Transverse colon (tissue), 4 donors: ENCODE measurements at regions not wholly inside any gene's neighbourhood (a gene's known extent, or its start where the extent isn't known, plus 50 kb on each side); places are given as distances from the start of the nearest gene placed in this dataset.

ENCODE experiments used
- DNase-seq: peaks from one replicate; pipeline ENCODE4 v3.0.0-alpha.2; 2019
- H3K27ac ChIP-seq, 4 donors: fragments of 200-600 bp; sonication (generic); 2 replicates each; pipeline ENCODE4 v1.5.1; 2016 to 2018; ENCODE audit warnings: inconsistent platforms in 4 of 4
- H3K27me3 ChIP-seq: fragments of 200-600 bp; sonication (generic); 2 replicates; pipeline ENCODE4 v1.5.1; 2017; ENCODE audit warnings: inconsistent platforms
- H3K36me3 ChIP-seq, 4 donors: fragments of 200-600 bp; sonication (generic); 2 replicates each; pipeline ENCODE4 v1.5.1; 2017 to 2019; ENCODE audit warnings: inconsistent platforms in 4 of 4
- H3K4me1 ChIP-seq, 4 donors: fragments of 200-600 bp; sonication (generic); 2 replicates each; pipeline ENCODE4 v1.5.1; 2017 to 2020; ENCODE audit warnings: inconsistent platforms in 4 of 4
- H3K4me3 ChIP-seq, 4 donors: fragments of 200-600 bp; sonication (generic); 1 replicate in 1 of 4; 2 replicates in 3 of 4; pipeline versions ENCODE4 v1.5.1 to v1.6.1; 2017 to 2019; ENCODE audit warnings: inconsistent platforms in 4 of 4
- H3K9me3 ChIP-seq, 2 donors: fragments of 200-600 bp; sonication (generic); 2 replicates each; pipeline ENCODE4 v1.5.1; 2017 to 2019; ENCODE audit warnings: inconsistent platforms in 2 of 2
- EP300 ChIP-seq: sonication (generic); formaldehyde crosslinking; IDR thresholded peaks from one replicate; pipeline ENCODE4 v1.6.1; 2017; ENCODE audit warnings: antibody characterized with exemption, low read depth
- POLR2A ChIP-seq: fragments of 450-650 bp; IDR thresholded peaks from one replicate; pipeline ENCODE4 v1.6.1; 2016; ENCODE audit warnings: antibody characterized with exemption, mild to moderate bottlenecking, moderate library complexity
- POLR2AphosphoS5 ChIP-seq, 3 donors: sonication (generic); formaldehyde crosslinking; IDR thresholded peaks; one replicate each; pipeline ENCODE4 v1.6.1; 2016; ENCODE audit warnings: antibody characterized with exemption in 3 of 3
- WGBS, 2 donors: methylation state at CpG; one replicate each; pipeline ENCODE4 v1.1.5; 2018; ENCODE audit warnings: low coverage in 1 of 2; 5-methylcytosine and 5-hydroxymethylcytosine counted together
- in situ Hi-C, 4 donors: fragments of 200-750 bp; cut with MboI; loops; one replicate each; pipeline versions ENCODE4 v1.15.0 to v1.15.1; 2017; ENCODE audit warnings: low sequenced_read_pairs in 3 of 4, low pct_ligation_motif_present in 1 of 4, low pct_unique_long_range_greater_than_20kb in 1 of 4
- intact Hi-C: fragments of 100-400 bp; cut with DNase I; formaldehyde crosslinking; loops from one replicate; pipeline ENCODE4 v1.15.1; 2023; ENCODE audit warnings: low total_unique reads
- TF ChIP-seq, protein P1 (sequence below), 5 experiments: fragments of 200-600 bp in 3 of 5; fragments of 450-650 bp in 2 of 5; sonication (generic) in 3 of 5; IDR thresholded peaks; 1 replicate in 2 of 5; 2 replicates in 3 of 5; pipeline ENCODE4 v1.5.1; 2016 to 2017; ENCODE audit warnings: antibody characterized with exemption in 5 of 5, inconsistent platforms in 3 of 5, mild to moderate bottlenecking in 2 of 5, moderate library complexity in 1 of 5

DNA sequence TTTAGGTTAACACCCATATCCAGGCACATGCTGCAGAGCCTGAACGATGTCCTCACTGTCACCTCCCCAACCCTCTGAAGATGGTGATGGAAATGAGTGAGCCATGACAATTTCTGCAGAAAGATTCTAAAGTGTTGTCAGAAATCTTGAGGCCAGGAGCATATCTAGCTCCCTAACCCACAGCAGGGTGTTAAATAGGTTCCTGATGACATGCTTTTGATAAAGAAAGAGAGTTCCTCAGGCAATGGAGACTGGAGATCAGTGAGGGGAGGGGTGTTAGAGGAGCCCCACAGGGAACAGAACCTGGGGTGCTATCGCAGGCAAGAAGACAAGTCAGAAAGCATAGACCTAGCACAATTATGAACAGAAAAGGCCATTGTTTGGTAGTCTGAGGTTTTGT is 95.7 kb downstream of the ENC1 start:
- no peak for DNase-seq
- H3K27ac ChIP-seq: no peak overlapping the region
- no peaks in the 10 kb centered on the region for H3K27me3 ChIP-seq
- intact Hi-C loops (no loop called here), in situ Hi-C loops (no loop called here)
- TF ChIP-seq POLR2A (no peak), EP300 (no peak), POLR2AphosphoS5 (IDR thresholded peaks at IDR 0.05) (no peak)
- no peaks in the 10 kb centered on the region for H3K36me3 ChIP-seq
- H3K4me3 ChIP-seq: no peak overlapping the region
- H3K9me3 ChIP-seq: no peaks in the 10 kb centered on the region
- whole genome bisulfite sequencing, 2 donors: 94 to 100% methylated on average over 1 to 2 of the region's 2 CpGs
- H3K4me1 ChIP-seq: peaks cover 0 to 29% (median 8%) of the 10 kb centered on the region in 4 donors

DNA sequence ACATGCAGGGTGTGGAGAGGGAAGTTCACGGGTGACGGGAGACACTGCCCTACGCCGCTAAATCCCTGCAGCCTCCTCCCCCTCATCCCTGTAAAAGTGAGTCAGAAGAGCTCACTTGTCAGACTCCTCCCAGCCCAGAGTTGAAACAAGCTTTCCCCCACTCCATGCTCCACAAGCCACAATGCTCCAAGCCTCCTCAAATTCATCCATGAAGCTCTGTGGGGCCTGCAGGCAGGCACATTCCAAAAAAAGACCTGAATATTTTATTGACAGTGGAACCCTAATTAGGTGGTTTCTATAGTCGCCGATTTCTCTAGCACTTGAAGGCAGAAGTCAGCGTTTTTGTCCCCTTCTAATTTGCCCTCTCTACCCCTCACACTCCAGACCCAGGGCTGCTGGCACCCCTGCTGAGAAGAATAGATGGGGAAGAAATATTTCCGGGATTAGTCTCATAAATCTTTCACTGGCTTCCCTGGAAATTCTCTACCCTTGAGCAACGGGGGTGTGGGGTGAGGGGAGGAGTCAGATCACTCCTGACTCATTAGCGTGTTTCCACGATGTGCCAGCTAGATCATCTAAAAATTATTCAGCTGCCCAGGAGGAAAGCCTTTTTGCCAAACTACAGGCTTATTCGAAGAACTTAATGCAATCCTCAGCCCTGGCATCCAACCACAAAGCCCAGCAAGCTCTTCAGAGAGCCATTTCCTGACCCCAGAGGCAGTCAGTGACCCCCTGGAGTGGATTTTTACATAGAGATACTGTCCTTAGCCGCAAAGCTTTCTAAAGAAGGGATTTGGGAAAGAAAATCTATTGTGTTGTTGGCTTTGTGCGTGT is 97.1 kb downstream of the ENC1 start:
- no peaks in the 10 kb centered on the region for H3K36me3 ChIP-seq
- WGBS, 2 donors: 38 to 50% methylated on average over 10 to 14 of the region's 14 CpGs
- peak overlapping the region in 2 of 4 donors; percentile 28 to 36 for H3K27ac ChIP-seq
- peaks cover 0 to 29% (median 8%) of the 10 kb centered on the region in 4 donors for H3K4me1 ChIP-seq
- in situ Hi-C loops: no loop called here
- H3K9me3 ChIP-seq: no peaks in the 10 kb centered on the region
- H3K4me3 ChIP-seq: no peak overlapping the region
- intact Hi-C loops: no loop called here
- TF ChIP-seq EP300: no peak
- TF ChIP-seq POLR2AphosphoS5 (IDR thresholded peaks at IDR 0.05): peak in 1 of 3 donors; percentile 6
- DNase-seq: no peak
- no peaks in the 10 kb centered on the region for H3K27me3 ChIP-seq

DNA sequence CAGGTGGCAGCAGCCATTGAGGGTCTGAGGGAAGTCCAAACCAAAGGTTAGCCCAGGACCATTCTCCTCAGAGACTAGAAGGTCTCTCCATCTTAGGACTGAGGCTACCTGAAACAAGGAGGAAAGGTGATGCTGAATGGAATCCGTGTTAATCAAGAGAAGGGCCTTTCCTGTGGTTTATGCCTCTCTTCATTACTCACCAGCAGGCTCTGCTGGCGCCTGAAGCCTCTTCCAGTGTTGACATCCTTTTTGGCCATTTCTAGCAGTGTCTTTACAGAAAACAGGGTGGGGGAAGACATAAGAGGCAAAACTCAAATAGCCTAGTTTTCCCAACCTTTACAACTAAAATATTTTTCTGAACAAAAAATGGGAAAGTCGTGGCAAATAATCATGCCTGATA is 98.0 kb downstream of the ENC1 start:
- Histone ChIP-seq H3K36me3 (no peaks in the 10 kb centered on the region), H3K27me3 (no peaks in the 10 kb centered on the region), H3K4me1 (peaks cover 0 to 33% (median 8%) of the 10 kb centered on the region in 4 donors), H3K4me3 (no peak overlapping the region), H3K27ac (no peak overlapping the region), H3K9me3 (no peaks in the 10 kb centered on the region)
- 73 to 100% methylated on average over 3 of the region's 3 CpGs for WGBS, 2 donors
- intact Hi-C loops: no loop called here
- TF ChIP-seq, protein P1, sequence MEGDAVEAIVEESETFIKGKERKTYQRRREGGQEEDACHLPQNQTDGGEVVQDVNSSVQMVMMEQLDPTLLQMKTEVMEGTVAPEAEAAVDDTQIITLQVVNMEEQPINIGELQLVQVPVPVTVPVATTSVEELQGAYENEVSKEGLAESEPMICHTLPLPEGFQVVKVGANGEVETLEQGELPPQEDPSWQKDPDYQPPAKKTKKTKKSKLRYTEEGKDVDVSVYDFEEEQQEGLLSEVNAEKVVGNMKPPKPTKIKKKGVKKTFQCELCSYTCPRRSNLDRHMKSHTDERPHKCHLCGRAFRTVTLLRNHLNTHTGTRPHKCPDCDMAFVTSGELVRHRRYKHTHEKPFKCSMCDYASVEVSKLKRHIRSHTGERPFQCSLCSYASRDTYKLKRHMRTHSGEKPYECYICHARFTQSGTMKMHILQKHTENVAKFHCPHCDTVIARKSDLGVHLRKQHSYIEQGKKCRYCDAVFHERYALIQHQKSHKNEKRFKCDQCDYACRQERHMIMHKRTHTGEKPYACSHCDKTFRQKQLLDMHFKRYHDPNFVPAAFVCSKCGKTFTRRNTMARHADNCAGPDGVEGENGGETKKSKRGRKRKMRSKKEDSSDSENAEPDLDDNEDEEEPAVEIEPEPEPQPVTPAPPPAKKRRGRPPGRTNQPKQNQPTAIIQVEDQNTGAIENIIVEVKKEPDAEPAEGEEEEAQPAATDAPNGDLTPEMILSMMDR (IDR thresholded peaks at IDR 0.05): no peak
- no peak for TF ChIP-seq EP300
- TF ChIP-seq POLR2A: no peak
- no peak for TF ChIP-seq POLR2AphosphoS5 (IDR thresholded peaks at IDR 0.05)
- in situ Hi-C loops: no loop called here
- DNase-seq: no peak

DNA sequence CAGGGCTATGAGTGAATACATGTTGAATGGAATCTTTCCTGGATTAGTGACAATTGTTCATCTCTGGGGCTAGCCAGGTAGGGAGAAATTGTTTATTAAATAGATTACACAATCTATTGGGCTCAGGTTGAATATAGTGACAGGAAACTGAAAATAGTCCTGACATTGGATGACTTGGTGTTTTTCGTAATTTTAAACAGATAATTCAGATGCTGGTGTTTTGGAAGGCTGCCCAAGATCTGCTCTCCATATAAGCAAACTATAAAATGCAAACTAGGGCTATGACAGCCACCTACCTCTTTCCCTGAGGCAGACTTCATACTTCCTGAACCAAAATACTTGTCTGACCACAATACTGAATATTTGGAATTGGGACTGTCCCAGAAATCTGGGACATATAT is 99.1 kb downstream of the ENC1 start:
- Histone ChIP-seq H3K27ac (no peak overlapping the region), H3K36me3 (no peaks in the 10 kb centered on the region), H3K27me3 (no peaks in the 10 kb centered on the region), H3K4me3 (no peak overlapping the region), H3K4me1 (peaks cover 0 to 34% (median 8%) of the 10 kb centered on the region in 4 donors), H3K9me3 (no peaks in the 10 kb centered on the region)
- TF ChIP-seq, protein P1 (IDR thresholded peaks at IDR 0.05): no peak
- TF ChIP-seq EP300 (no peak), POLR2A (no peak), POLR2AphosphoS5 (IDR thresholded peaks at IDR 0.05) (no peak)
- in situ Hi-C loops (no loop called here), intact Hi-C loops (no loop called here)
- DNase-seq: no peak
- 22 to 33% methylated on average over 1 of the region's 1 CpG for WGBS, 2 donors

DNA sequence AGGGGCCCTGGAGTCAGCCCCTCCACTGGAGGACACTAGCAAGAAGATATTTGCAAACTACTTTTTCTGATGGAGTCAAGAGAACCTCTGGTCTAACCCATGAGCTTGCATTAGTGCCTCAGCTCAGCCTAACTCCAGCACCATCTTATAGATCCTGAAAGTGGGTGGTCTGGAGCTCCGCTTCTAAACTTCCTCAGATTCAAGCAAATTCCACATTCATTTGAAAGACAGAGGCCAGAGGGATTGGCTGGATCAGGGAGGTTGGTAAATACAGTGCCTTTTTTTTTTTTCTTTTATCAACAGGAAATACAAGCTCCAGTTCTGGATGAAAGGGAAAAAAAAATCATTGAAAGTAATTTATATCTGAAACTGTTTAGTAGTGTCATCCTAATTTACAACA is 99.9 kb downstream of the ENC1 start:
- no peak for DNase-seq
- Histone ChIP-seq H3K4me3 (no peak overlapping the region), H3K4me1 (peaks cover 0 to 34% (median 8%) of the 10 kb centered on the region in 4 donors), H3K9me3 (peaks cover 0 to under 1% of the 10 kb centered on the region in 2 donors), H3K27me3 (no peaks in the 10 kb centered on the region), H3K27ac (no peak overlapping the region), H3K36me3 (no peaks in the 10 kb centered on the region)
- intact Hi-C loops (no loop called here), in situ Hi-C loops (no loop called here)
- no peak for TF ChIP-seq EP300
- TF ChIP-seq POLR2AphosphoS5 (IDR thresholded peaks at IDR 0.05): no peak
- TF ChIP-seq, protein P1 (IDR thresholded peaks at IDR 0.05): no peak
- TF ChIP-seq POLR2A: no peak
- whole genome bisulfite sequencing, 2 donors: 79 to 86% methylated on average over 1 of the region's 1 CpG
